ENCODE measurements at regions not wholly inside any gene's neighbourhood (a gene's known extent, or its start where the extent isn't known, plus 50 kb on each side); places are given as distances from the start of the nearest gene placed in this dataset.

GRCh38 chr2:196390243-196391148, 219.1 kb upstream of the STK17B start:
- no peaks in the 10 kb centered on the region for H3K4me1 ChIP-seq (ENCODE audit: control insufficient read depth, insufficient read depth, low read length, poor library complexity, severe bottlenecking)
- Mint-ChIP-seq H3K27ac (no peak overlapping the region), H3K9me3 (peaks cover 0 to 6% (median 0%) of the 10 kb centered on the region in 7 donors), H3K4me1 (no peaks in the 10 kb centered on the region), H3K4me3 (no peak overlapping the region), H3K36me3 (no peaks in the 10 kb centered on the region), H3K27me3 (peaks cover 11% of the 10 kb centered on the region)
- no peaks in the 10 kb centered on the region for H3K9me3 ChIP-seq (ENCODE audit: control insufficient read depth in 2 of 2, low read length in 2 of 2)
- H3K4me3 ChIP-seq (ENCODE audit: low read depth, low read length): no peak overlapping the region
- DNase-seq: no peak
- ATAC-seq (ENCODE audit: low read depth in 2 of 2): no peak
- no peak overlapping the region for H3K27ac ChIP-seq (ENCODE audit: insufficient read depth, low read length, poor library complexity, severe bottlenecking)
- H3K36me3 ChIP-seq (ENCODE audit: control insufficient read depth, insufficient read depth, low read length): no peaks in the 10 kb centered on the region
- H3K27me3 ChIP-seq (ENCODE audit: control insufficient read depth, insufficient read depth, low read length): peaks cover 2% of the 10 kb centered on the region

DNA sequence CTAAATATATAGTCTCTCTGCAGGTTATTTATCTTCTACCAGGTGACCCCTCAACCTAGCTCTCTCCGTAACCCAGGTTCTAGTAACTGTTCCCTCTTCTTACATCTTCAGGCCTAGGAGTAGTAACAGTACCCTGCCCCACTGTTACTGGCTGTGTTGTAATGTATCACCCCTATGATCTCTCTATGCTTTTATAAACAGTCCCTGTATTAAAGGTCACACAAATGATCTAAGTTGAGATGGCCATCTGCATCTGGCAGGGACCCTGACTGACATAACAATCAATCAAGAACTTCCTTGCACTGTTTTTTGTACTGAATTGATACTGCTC, 219.7 kb upstream of the STK17B start:
- H3K4me3 Mint-ChIP-seq: no peak overlapping the region
- H3K27me3 ChIP-seq (ENCODE audit: control insufficient read depth, insufficient read depth, low read length): peaks cover 2% of the 10 kb centered on the region
- peaks cover 11% of the 10 kb centered on the region for H3K27me3 Mint-ChIP-seq
- no peaks in the 10 kb centered on the region for H3K4me1 ChIP-seq (ENCODE audit: control insufficient read depth, insufficient read depth, low read length, poor library complexity, severe bottlenecking)
- H3K9me3 ChIP-seq (ENCODE audit: control insufficient read depth in 2 of 2, low read length in 2 of 2): no peaks in the 10 kb centered on the region
- H3K27ac Mint-ChIP-seq: no peak overlapping the region
- no peak overlapping the region for H3K27ac ChIP-seq (ENCODE audit: insufficient read depth, low read length, poor library complexity, severe bottlenecking)
- DNase-seq: no peak
- H3K4me1 Mint-ChIP-seq: no peaks in the 10 kb centered on the region
- no peaks in the 10 kb centered on the region for H3K36me3 Mint-ChIP-seq
- peaks cover 0 to 6% (median 0%) of the 10 kb centered on the region in 7 donors for H3K9me3 Mint-ChIP-seq
- H3K4me3 ChIP-seq (ENCODE audit: low read depth, low read length): no peak overlapping the region
- no peaks in the 10 kb centered on the region for H3K36me3 ChIP-seq (ENCODE audit: control insufficient read depth, insufficient read depth, low read length)
- no peak for ATAC-seq (ENCODE audit: low read depth in 2 of 2)

DNA sequence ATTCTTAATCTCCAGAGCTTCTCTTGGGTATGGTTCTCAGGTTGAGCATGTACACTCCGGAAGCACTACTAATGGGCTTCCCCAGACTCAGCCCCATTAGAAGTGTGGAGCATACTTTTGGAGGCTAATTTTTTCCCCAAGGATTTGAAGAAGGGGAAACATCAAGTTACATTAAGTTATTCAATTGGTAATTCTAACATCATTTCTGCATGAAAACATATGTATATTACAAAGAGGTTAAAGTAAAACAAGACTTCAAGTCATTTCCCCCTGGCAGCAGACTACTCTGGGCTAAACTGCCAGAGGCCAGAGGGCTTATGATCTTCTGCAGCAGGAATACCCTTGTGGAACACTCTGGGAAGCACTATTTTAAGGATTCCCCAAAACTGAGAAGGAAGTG, 227.7 kb upstream of the STK17B start:
- Histone ChIP-seq H3K27me3 (ENCODE audit: control insufficient read depth, insufficient read depth, low read length) (no peaks in the 10 kb centered on the region), H3K4me3 (ENCODE audit: low read depth, low read length) (no peak overlapping the region), H3K4me1 (ENCODE audit: control insufficient read depth, insufficient read depth, low read length, poor library complexity, severe bottlenecking) (no peaks in the 10 kb centered on the region), H3K36me3 (ENCODE audit: control insufficient read depth, insufficient read depth, low read length) (no peaks in the 10 kb centered on the region), H3K27ac (ENCODE audit: insufficient read depth, low read length, poor library complexity, severe bottlenecking) (no peak overlapping the region), H3K9me3 (ENCODE audit: control insufficient read depth in 2 of 2, low read length in 2 of 2) (no peaks in the 10 kb centered on the region)
- Mint-ChIP-seq H3K9me3 (peaks cover 0 to 3% (median 0%) of the 10 kb centered on the region in 7 donors), H3K4me3 (no peak overlapping the region), H3K36me3 (no peaks in the 10 kb centered on the region), H3K27me3 (no peaks in the 10 kb centered on the region), H3K27ac (no peak overlapping the region), H3K4me1 (no peaks in the 10 kb centered on the region)
- ATAC-seq (ENCODE audit: low read depth in 2 of 2): no peak
- DNase-seq: no peak

GRCh38 chr2:196399722-196400691, 228.6 kb upstream of the STK17B start:
- no peaks in the 10 kb centered on the region for H3K4me1 ChIP-seq (ENCODE audit: control insufficient read depth, insufficient read depth, low read length, poor library complexity, severe bottlenecking)
- Mint-ChIP-seq H3K36me3 (no peaks in the 10 kb centered on the region), H3K9me3 (peaks cover 0 to 2% (median 0%) of the 10 kb centered on the region in 7 donors), H3K27ac (no peak overlapping the region), H3K27me3 (no peaks in the 10 kb centered on the region), H3K4me3 (no peak overlapping the region), H3K4me1 (no peaks in the 10 kb centered on the region)
- no peaks in the 10 kb centered on the region for H3K9me3 ChIP-seq (ENCODE audit: control insufficient read depth in 2 of 2, low read length in 2 of 2)
- H3K4me3 ChIP-seq (ENCODE audit: low read depth, low read length): no peak overlapping the region
- DNase-seq (no peak), ATAC-seq (ENCODE audit: low read depth in 2 of 2) (no peak)
- H3K27me3 ChIP-seq (ENCODE audit: control insufficient read depth, insufficient read depth, low read length): no peaks in the 10 kb centered on the region
- no peaks in the 10 kb centered on the region for H3K36me3 ChIP-seq (ENCODE audit: control insufficient read depth, insufficient read depth, low read length)
- H3K27ac ChIP-seq (ENCODE audit: insufficient read depth, low read length, poor library complexity, severe bottlenecking): no peak overlapping the region

DNA sequence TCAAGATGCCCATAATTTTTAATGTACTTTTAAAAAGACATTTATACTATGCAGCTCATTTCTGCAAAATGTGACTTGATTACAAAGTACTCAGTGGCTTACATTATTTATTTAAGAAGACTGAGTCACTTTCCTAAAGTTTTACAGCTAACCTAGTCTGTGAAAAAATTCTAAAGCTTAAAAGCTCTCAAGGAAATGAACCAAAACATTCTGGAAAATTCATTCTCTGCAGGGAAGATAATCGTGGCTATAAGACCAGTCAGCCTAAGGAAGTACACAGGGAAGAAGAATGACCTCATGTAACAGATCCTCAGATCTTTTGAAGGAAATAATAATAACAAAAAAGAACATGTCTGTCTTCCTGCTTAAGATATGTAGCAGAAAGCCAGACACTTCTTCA, 232.1 kb upstream of the STK17B start:
- H3K36me3 ChIP-seq (ENCODE audit: control insufficient read depth, insufficient read depth, low read length): no peaks in the 10 kb centered on the region
- no peaks in the 10 kb centered on the region for H3K9me3 ChIP-seq (ENCODE audit: control insufficient read depth in 2 of 2, low read length in 2 of 2)
- DNase-seq: no peak
- H3K4me1 ChIP-seq (ENCODE audit: control insufficient read depth, insufficient read depth, low read length, poor library complexity, severe bottlenecking): no peaks in the 10 kb centered on the region
- H3K4me3 ChIP-seq (ENCODE audit: low read depth, low read length): no peak overlapping the region
- H3K27ac ChIP-seq (ENCODE audit: insufficient read depth, low read length, poor library complexity, severe bottlenecking): no peak overlapping the region
- Mint-ChIP-seq H3K27ac (no peak overlapping the region), H3K9me3 (peaks cover 0 to 2% (median 0%) of the 10 kb centered on the region in 7 donors), H3K36me3 (no peaks in the 10 kb centered on the region), H3K4me1 (no peaks in the 10 kb centered on the region), H3K27me3 (peaks cover 12% of the 10 kb centered on the region), H3K4me3 (no peak overlapping the region)
- peaks cover 3% of the 10 kb centered on the region for H3K27me3 ChIP-seq (ENCODE audit: control insufficient read depth, insufficient read depth, low read length)
- no peak for ATAC-seq (ENCODE audit: low read depth in 2 of 2)

GRCh38 chr2:196404276-196404675, 232.9 kb upstream of the STK17B start:
- Histone ChIP-seq H3K9me3 (ENCODE audit: control insufficient read depth in 2 of 2, low read length in 2 of 2) (no peaks in the 10 kb centered on the region), H3K4me1 (ENCODE audit: control insufficient read depth, insufficient read depth, low read length, poor library complexity, severe bottlenecking) (no peaks in the 10 kb centered on the region), H3K36me3 (ENCODE audit: control insufficient read depth, insufficient read depth, low read length) (no peaks in the 10 kb centered on the region), H3K27ac (ENCODE audit: insufficient read depth, low read length, poor library complexity, severe bottlenecking) (no peak overlapping the region), H3K4me3 (ENCODE audit: low read depth, low read length) (no peak overlapping the region), H3K27me3 (ENCODE audit: control insufficient read depth, insufficient read depth, low read length) (peaks cover 3% of the 10 kb centered on the region)
- DNase-seq (no peak), ATAC-seq (ENCODE audit: low read depth in 2 of 2) (no peak)
- peaks cover 12% of the 10 kb centered on the region for H3K27me3 Mint-ChIP-seq
- H3K4me3 Mint-ChIP-seq: no peak overlapping the region
- H3K36me3 Mint-ChIP-seq: no peaks in the 10 kb centered on the region
- H3K9me3 Mint-ChIP-seq: peaks cover 0 to 2% (median 0%) of the 10 kb centered on the region in 7 donors
- no peak overlapping the region for H3K27ac Mint-ChIP-seq
- no peaks in the 10 kb centered on the region for H3K4me1 Mint-ChIP-seq

DNA sequence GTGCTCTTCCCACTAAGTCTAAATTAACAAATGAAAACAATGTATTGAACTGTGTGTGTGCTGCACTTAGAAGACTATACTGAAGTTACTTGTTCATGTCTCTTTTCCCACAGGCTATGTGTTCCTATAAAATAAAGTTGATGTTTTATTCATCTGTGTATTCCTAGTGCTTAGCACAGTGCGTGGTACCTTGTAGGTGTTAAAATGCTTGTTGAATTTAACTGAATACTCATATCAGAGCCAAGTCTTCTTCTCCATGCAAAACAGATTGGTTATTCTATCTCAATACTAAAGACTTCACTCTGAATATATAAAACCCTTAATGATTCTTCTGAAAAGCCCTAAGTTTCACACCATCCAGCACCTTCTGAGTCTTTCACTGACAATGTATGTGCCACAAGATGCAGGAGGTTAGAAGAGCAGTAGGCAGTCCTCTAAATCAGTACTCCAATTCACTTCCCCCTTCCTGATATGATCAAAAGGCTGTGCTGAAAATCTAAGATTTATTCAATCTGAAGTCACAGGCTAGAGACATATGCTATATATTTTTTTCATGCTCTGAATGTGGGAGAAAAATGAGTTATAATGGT, 231.7 kb upstream of the CCDC150 start:
- peaks cover 0 to 2% (median 0%) of the 10 kb centered on the region in 7 donors for H3K9me3 Mint-ChIP-seq
- peaks cover 16% of the 10 kb centered on the region for H3K27me3 Mint-ChIP-seq
- no peak for ATAC-seq (ENCODE audit: low read depth in 2 of 2)
- H3K27ac Mint-ChIP-seq: no peak overlapping the region
- no peak overlapping the region for H3K4me3 Mint-ChIP-seq
- DNase-seq: no peak
- no peaks in the 10 kb centered on the region for H3K36me3 Mint-ChIP-seq
- H3K9me3 ChIP-seq (ENCODE audit: control insufficient read depth in 2 of 2, low read length in 2 of 2): no peaks in the 10 kb centered on the region
- H3K27ac ChIP-seq (ENCODE audit: insufficient read depth, low read length, poor library complexity, severe bottlenecking): no peak overlapping the region
- H3K36me3 ChIP-seq (ENCODE audit: control insufficient read depth, insufficient read depth, low read length): no peaks in the 10 kb centered on the region
- no peaks in the 10 kb centered on the region for H3K4me1 Mint-ChIP-seq
- no peaks in the 10 kb centered on the region for H3K4me1 ChIP-seq (ENCODE audit: control insufficient read depth, insufficient read depth, low read length, poor library complexity, severe bottlenecking)
- H3K4me3 ChIP-seq (ENCODE audit: low read depth, low read length): no peak overlapping the region
- peaks cover 8% of the 10 kb centered on the region for H3K27me3 ChIP-seq (ENCODE audit: control insufficient read depth, insufficient read depth, low read length)
